Esophagus muscularis mucosa (tissue), 4 donors: ENCODE measurements at regions not wholly inside any gene's neighbourhood (a gene's known extent, or its start where the extent isn't known, plus 50 kb on each side); places are given as distances from the start of the nearest gene placed in this dataset.

Experiments
- EP300 ChIP-seq: sonication (generic); formaldehyde crosslinking; IDR thresholded peaks from one replicate; pipeline ENCODE4 v1.6.1; 2017; ENCODE audit warnings: antibody characterized with exemption
- POLR2A ChIP-seq: fragments of 450-650 bp; IDR thresholded peaks from one replicate; pipeline ENCODE4 v1.6.1; 2017; ENCODE audit warnings: antibody characterized with exemption, moderate library complexity, mild to moderate bottlenecking, low read depth
- TF ChIP-seq, protein P1 (sequence below), 3 experiments: fragments of 200-600 bp in 2 of 3; fragments of 450-650 bp in 1 of 3; sonication (generic) in 2 of 3; IDR thresholded peaks; one replicate each; pipeline ENCODE4 v1.5.1; 2017 to 2019; ENCODE audit warnings: antibody characterized with exemption in 3 of 3, mild to moderate bottlenecking in 2 of 3, moderate library complexity in 1 of 3

DNA sequence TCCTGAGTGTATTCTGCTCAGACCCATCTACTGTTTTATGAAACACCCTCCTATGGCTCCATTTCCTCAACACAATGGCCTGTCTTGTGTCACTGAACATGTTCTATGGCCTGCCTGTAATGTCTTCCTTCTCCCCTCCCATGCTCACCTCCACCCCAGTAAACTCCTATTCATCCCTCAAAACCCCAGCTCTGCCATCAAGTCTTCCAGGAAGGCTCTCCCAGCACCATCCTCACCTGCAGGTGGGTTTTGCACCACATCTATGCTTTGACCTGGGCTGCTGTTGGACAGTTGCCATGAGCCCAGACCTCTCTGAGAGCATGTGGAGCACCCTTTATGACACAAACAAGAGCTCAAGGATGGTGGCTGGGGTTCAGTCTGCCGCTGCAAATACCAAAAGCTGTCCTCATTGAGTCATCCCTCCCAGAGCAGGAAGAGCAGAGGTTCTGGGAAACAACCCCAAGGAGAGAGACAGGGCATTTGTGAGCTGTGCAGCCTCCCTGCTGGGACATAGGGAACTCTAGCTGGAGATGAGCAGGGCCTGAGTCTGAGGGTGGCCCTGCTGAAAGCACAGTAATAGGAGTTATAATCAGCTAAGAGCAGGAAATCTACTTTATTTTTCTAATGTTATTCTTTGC is 93.8 kb upstream of the CD93 start:
- TF ChIP-seq POLR2A = no peak
- TF ChIP-seq, protein P1, sequence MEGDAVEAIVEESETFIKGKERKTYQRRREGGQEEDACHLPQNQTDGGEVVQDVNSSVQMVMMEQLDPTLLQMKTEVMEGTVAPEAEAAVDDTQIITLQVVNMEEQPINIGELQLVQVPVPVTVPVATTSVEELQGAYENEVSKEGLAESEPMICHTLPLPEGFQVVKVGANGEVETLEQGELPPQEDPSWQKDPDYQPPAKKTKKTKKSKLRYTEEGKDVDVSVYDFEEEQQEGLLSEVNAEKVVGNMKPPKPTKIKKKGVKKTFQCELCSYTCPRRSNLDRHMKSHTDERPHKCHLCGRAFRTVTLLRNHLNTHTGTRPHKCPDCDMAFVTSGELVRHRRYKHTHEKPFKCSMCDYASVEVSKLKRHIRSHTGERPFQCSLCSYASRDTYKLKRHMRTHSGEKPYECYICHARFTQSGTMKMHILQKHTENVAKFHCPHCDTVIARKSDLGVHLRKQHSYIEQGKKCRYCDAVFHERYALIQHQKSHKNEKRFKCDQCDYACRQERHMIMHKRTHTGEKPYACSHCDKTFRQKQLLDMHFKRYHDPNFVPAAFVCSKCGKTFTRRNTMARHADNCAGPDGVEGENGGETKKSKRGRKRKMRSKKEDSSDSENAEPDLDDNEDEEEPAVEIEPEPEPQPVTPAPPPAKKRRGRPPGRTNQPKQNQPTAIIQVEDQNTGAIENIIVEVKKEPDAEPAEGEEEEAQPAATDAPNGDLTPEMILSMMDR (IDR thresholded peaks at IDR 0.05) = no peak
- TF ChIP-seq EP300 = no peak
